HepG2 (cell line): ENCODE measurements at regions not wholly inside any gene's neighbourhood (a gene's known extent, or its start where the extent isn't known, plus 50 kb on each side); places are given as distances from the start of the nearest gene placed in this dataset.

Experiments used
- ATAC-seq: fragments of 200-7000 bp; cut with Tn5 transposase; 3 replicates; pipeline ENCODE4 v1.9.1; 2020; ENCODE audit warnings: mild to moderate bottlenecking, moderate library complexity
- BruUV-seq: library from RNA; stranded (reverse); fragments of 400-500 nt; replicated peaks from 2 replicates; lab custom pipeline; 2021; lab: Mats Ljungman, UMichigan
- CTCF ChIA-PET: fragments of 300-600 bp; formaldehyde crosslinking; extraction: SDS; loops from one replicate; lab custom pipeline; 2021; ENCODE audit warnings: low total read pairs, inconsistent platforms, low intra/inter-chr PET ratio; lab: Yijun Ruan, JAX
- POLR2A ChIA-PET: fragments of 350-600 bp; sonication (Branson Sonifier 250); formaldehyde crosslinking; loops from one replicate; lab custom pipeline; 2020; ENCODE audit warnings: antibody characterized with exemption, inconsistent platforms; lab: Yijun Ruan, JAX
- DNase-seq: peaks from one replicate; pipeline ENCODE4 v3.0.0-alpha.2; 2015; ENCODE audit warnings: low spot score
- FAIRE-seq: peaks from 3 replicates; lab custom pipeline; 2011; peaks lifted over from hg19 to GRCh38; lab: Jason Lieb, UNC
- H2AFZ ChIP-seq: one replicate; pipeline ENCODE4 v1.6.1; 2011; ENCODE audit warnings: low read length, inconsistent platforms
- H3K27ac ChIP-seq: fragments of 300-600 bp; 3 replicates; pipeline ENCODE4 v1.8.0; 2011; ENCODE audit warnings: mixed run types, mild to moderate bottlenecking, mixed read lengths, low read length, inconsistent platforms; ENCODE audit not compliant: insufficient read depth; ENCODE audit errors: extremely low read length
- H3K27me3 ChIP-seq, 2 experiments: fragments of 200-600 bp in 1 of 2; 2 replicates in 1 of 2; 3 replicates in 1 of 2; pipeline versions ENCODE4 v1.6.0 to v1.8.0; 2011; ENCODE audit warnings: low read length in 2 of 2, mild to moderate bottlenecking in 2 of 2, moderate library complexity in 2 of 2, inconsistent platforms in 1 of 2; ENCODE audit not compliant: insufficient read depth in 2 of 2, control insufficient read depth in 1 of 2
- H3K36me3 ChIP-seq, 2 experiments: fragments of 200-600 bp in 1 of 2; replicated peaks in 1 of 2; 2 replicates in 1 of 2; 3 replicates in 1 of 2; pipeline versions ENCODE4 v1.5.1 to v1.8.0; 2011; ENCODE audit warnings: low read length in 2 of 2, inconsistent platforms in 1 of 2; ENCODE audit not compliant: insufficient read depth in 2 of 2, control insufficient read depth in 1 of 2
- H3K4me1 ChIP-seq: 2 replicates; pipeline ENCODE4 v1.5.1; 2012; ENCODE audit warnings: low read length, inconsistent platforms; ENCODE audit not compliant: insufficient read depth
- H3K4me2 ChIP-seq: 2 replicates; pipeline ENCODE4 v1.6.0; 2011; ENCODE audit warnings: low read depth, low read length, inconsistent platforms
- H3K4me3 ChIP-seq, 3 experiments: fragments of 200-600 bp in 1 of 3; sonication (generic), shearing (Covaris generic) in 1 of 3; replicated peaks in 1 of 3; 2 replicates each; pipeline ENCODE4 v1.5.1; 2011 to 2016; ENCODE audit warnings: low read length in 3 of 3, inconsistent platforms in 2 of 3, low read depth in 2 of 3, mild to moderate bottlenecking in 2 of 3, control low read depth in 1 of 3, mixed read lengths in 1 of 3; ENCODE audit not compliant: insufficient read depth in 1 of 3
- H3K79me2 ChIP-seq: one replicate; pipeline ENCODE4 v1.6.1; 2011; ENCODE audit warnings: low read length, inconsistent platforms; ENCODE audit not compliant: insufficient read depth
- H3K9ac ChIP-seq: 2 replicates; pipeline ENCODE4 v1.6.0; 2011; ENCODE audit warnings: mild to moderate bottlenecking, low read depth, low read length, inconsistent platforms; ENCODE audit not compliant: insufficient read depth
- H3K9me3 ChIP-seq: 2 replicates; pipeline ENCODE4 v1.5.1; 2012; ENCODE audit warnings: mild to moderate bottlenecking, low read length
- H4K20me1 ChIP-seq: 2 replicates; pipeline ENCODE4 v1.6.0; 2011; ENCODE audit warnings: inconsistent platforms, mild to moderate bottlenecking, low read length, moderate library complexity; ENCODE audit not compliant: insufficient read depth
- CBFB ChIP-seq: sonication (generic); formaldehyde crosslinking; IDR thresholded peaks from 2 replicates; pipeline ENCODE4 v1.4.0; 2020; ENCODE audit warnings: missing genetic modification reagents
- EP300 ChIP-seq, 3 experiments: sonication (generic) in 1 of 3; formaldehyde crosslinking in 1 of 3; IDR thresholded peaks; 2 replicates each; pipeline versions ENCODE4 v1.5.1 to v1.6.1; 2011 to 2020; ENCODE audit warnings: low read depth in 2 of 3, low read length in 2 of 3, borderline replicate concordance in 1 of 3, improper control_type of control experiment in 1 of 3, mild to moderate bottlenecking in 1 of 3, missing genetic modification reagents in 1 of 3, moderate library complexity in 1 of 3
- FOXO1 ChIP-seq: sonication (generic); formaldehyde crosslinking; IDR thresholded peaks from 2 replicates; pipeline ENCODE4 v1.4.0; 2020; ENCODE audit warnings: missing genetic modification reagents
- MLLT10 ChIP-seq: sonication (generic); formaldehyde crosslinking; IDR thresholded peaks from 2 replicates; pipeline ENCODE4 v1.4.0; 2020; ENCODE audit warnings: missing genetic modification reagents
- TBL1XR1 ChIP-seq: fragments of 150-350 bp; IDR thresholded peaks from 2 replicates; pipeline ENCODE4 v1.6.1; 2014; ENCODE audit warnings: borderline replicate concordance, low read length; ENCODE audit not compliant: partially characterized antibody
- ZNF224 ChIP-seq: sonication (generic); formaldehyde crosslinking; IDR thresholded peaks from 2 replicates; pipeline ENCODE4 v1.5.0; 2020; ENCODE audit warnings: mild to moderate bottlenecking, missing genetic modification reagents
- WGBS: methylation state at CpG from one replicate; pipeline ENCODE4 v1.1.6; 2017; ENCODE audit warnings: low lambda C conversion rate; 5-methylcytosine and 5-hydroxymethylcytosine counted together
- in situ Hi-C: cut with HindIII; loops from 2 replicates; pipeline ENCODE4 v1.10.0; 2017; ENCODE audit warnings: low pct_unique_long_range_greater_than_20kb; ENCODE audit not compliant: extremely low pct_ligation_motif_present
- intact Hi-C: fragments of 100-400 bp; cut with micrococcal nuclease; formaldehyde crosslinking; loops from one replicate; pipeline ENCODE4 v1.10.0; 2022; ENCODE audit not compliant: unreplicated experiment
- TF ChIP-seq, protein P1 (sequence below): sonication (generic); formaldehyde crosslinking; IDR thresholded peaks from 2 replicates; pipeline ENCODE4 v1.4.0; 2020; ENCODE audit warnings: missing genetic modification reagents
- TF ChIP-seq, protein P2 (sequence below): sonication (generic); formaldehyde crosslinking; IDR thresholded peaks from 2 replicates; pipeline ENCODE4 v1.4.0; 2020; ENCODE audit warnings: mild to moderate bottlenecking, low read depth, missing genetic modification reagents
- TF ChIP-seq, protein P3 (sequence below): sonication (generic); formaldehyde crosslinking; IDR thresholded peaks from 2 replicates; pipeline ENCODE4 v1.4.0; 2020; ENCODE audit warnings: mild to moderate bottlenecking, missing genetic modification reagents, borderline replicate concordance
- TF ChIP-seq, protein P4 (sequence below): sonication (generic); formaldehyde crosslinking; conservative IDR thresholded peaks from 2 replicates; pipeline ENCODE4 v1.8.0; 2022; ENCODE audit warnings: low read depth, missing genetic modification reagents
- TF ChIP-seq, protein P5 (sequence below): IDR thresholded peaks from 2 replicates; pipeline ENCODE4 v1.6.1; 2018; ENCODE audit warnings: missing genetic modification reagents

DNA sequence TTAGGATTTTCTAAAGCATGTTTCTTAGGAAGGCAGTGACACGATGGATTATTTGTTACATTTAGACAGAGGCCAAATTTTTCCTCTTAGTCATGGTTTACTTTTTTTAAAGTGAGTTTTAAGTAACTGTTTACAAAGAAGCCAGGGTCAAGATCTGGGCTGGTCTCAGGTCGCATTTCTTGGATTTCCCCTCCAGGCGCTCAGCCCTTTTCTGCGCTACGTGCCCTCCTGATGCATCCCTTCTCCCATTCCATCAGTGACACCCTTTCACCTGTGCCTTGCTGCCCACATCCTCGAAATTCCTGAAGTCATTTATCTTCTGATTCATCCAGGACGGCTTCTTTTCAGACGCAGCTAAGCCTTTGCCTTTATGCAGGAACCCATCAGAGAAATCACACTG lies 330.3 kb downstream of the IRX1 start (continued):
- TF ChIP-seq, protein P1, sequence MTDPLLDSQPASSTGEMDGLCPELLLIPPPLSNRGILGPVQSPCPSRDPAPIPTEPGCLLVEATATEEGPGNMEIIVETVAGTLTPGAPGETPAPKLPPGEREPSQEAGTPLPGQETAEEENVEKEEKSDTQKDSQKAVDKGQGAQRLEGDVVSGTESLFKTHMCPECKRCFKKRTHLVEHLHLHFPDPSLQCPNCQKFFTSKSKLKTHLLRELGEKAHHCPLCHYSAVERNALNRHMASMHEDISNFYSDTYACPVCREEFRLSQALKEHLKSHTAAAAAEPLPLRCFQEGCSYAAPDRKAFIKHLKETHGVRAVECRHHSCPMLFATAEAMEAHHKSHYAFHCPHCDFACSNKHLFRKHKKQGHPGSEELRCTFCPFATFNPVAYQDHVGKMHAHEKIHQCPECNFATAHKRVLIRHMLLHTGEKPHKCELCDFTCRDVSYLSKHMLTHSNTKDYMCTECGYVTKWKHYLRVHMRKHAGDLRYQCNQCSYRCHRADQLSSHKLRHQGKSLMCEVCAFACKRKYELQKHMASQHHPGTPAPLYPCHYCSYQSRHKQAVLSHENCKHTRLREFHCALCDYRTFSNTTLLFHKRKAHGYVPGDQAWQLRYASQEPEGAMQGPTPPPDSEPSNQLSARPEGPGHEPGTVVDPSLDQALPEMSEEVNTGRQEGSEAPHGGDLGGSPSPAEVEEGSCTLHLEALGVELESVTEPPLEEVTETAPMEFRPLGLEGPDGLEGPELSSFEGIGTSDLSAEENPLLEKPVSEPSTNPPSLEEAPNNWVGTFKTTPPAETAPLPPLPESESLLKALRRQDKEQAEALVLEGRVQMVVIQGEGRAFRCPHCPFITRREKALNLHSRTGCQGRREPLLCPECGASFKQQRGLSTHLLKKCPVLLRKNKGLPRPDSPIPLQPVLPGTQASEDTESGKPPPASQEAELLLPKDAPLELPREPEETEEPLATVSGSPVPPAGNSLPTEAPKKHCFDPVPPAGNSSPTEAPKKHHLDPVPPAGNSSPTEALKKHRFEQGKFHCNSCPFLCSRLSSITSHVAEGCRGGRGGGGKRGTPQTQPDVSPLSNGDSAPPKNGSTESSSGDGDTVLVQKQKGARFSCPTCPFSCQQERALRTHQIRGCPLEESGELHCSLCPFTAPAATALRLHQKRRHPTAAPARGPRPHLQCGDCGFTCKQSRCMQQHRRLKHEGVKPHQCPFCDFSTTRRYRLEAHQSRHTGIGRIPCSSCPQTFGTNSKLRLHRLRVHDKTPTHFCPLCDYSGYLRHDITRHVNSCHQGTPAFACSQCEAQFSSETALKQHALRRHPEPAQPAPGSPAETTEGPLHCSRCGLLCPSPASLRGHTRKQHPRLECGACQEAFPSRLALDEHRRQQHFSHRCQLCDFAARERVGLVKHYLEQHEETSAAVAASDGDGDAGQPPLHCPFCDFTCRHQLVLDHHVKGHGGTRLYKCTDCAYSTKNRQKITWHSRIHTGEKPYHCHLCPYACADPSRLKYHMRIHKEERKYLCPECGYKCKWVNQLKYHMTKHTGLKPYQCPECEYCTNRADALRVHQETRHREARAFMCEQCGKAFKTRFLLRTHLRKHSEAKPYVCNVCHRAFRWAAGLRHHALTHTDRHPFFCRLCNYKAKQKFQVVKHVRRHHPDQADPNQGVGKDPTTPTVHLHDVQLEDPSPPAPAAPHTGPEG (CRISPR knock-in tag) = no peak

DNA sequence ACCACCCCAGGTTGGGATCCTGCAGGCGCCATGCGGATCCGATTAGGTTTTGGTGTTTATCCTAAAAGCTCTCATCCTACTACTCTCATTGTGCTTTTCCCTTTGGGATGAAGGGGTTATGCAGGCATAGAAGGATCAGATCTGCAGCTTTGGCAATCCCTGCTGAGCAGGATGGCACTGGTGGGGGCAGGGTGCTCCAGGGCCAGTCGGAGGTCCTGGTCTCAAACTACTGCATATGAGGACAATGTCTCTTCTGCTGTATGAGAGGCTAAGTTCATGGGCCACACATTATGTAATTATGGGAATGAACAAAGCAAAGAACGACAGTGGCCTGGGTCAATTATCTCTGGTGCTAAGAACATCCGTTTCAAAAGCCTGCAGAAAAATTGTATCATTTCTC lies 334.2 kb downstream of the IRX1 start:
- no peak overlapping the region for H2AFZ ChIP-seq
- no peak overlapping the region for H3K4me3 ChIP-seq
- H3K79me2 ChIP-seq = no peaks in the 10 kb centered on the region
- in situ Hi-C loops (no loop called here), intact Hi-C loops (no loop called here)
- DNase-seq (no peak), FAIRE-seq (no peak), ATAC-seq (no peak)
- H3K36me3 ChIP-seq = no peaks in the 10 kb centered on the region
- H3K4me1 ChIP-seq = no peaks in the 10 kb centered on the region
- ChIA-PET CTCF (no interaction called here), POLR2A (no interaction called here)
- peaks cover 84% of the 10 kb centered on the region for H3K9me3 ChIP-seq
- H3K9ac ChIP-seq = no peak overlapping the region
- no peak overlapping the region for H3K4me2 ChIP-seq
- no peak overlapping the region for H3K27ac ChIP-seq
- 25% methylated on average over 6 of the region's 6 CpGs for WGBS
- no peak for TF ChIP-seq FOXO1 (CRISPR knock-in tag)
- TF ChIP-seq TBL1XR1 = no peak
- TF ChIP-seq, protein P2, sequence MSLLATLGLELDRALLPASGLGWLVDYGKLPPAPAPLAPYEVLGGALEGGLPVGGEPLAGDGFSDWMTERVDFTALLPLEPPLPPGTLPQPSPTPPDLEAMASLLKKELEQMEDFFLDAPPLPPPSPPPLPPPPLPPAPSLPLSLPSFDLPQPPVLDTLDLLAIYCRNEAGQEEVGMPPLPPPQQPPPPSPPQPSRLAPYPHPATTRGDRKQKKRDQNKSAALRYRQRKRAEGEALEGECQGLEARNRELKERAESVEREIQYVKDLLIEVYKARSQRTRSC (CRISPR knock-in tag) = no peak
- TF ChIP-seq MLLT10 (CRISPR knock-in tag) = no peak
- TF ChIP-seq, protein P3, sequence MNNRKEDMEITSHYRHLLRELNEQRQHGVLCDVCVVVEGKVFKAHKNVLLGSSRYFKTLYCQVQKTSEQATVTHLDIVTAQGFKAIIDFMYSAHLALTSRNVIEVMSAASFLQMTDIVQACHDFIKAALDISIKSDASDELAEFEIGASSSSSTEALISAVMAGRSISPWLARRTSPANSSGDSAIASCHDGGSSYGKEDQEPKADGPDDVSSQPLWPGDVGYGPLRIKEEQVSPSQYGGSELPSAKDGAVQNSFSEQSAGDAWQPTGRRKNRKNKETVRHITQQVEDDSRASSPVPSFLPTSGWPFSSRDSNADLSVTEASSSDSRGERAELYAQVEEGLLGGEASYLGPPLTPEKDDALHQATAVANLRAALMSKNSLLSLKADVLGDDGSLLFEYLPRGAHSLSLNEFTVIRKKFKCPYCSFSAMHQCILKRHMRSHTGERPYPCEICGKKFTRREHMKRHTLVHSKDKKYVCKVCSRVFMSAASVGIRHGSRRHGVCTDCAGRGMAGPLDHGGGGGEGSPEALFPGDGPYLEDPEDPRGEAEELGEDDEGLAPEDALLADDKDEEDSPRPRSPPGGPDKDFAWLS (CRISPR knock-in tag) = no peak
- TF ChIP-seq EP300 (IDR thresholded peaks at IDR 0.05; ENCODE audit: low read depth in 2 of 2, low read length in 2 of 2) = no peak
- TF ChIP-seq EP300 (CRISPR knock-in tag; IDR thresholded peaks at IDR 0.05; ENCODE audit: borderline replicate concordance) = no peak
- TF ChIP-seq ZNF224 = no peak
- TF ChIP-seq, protein P4, sequence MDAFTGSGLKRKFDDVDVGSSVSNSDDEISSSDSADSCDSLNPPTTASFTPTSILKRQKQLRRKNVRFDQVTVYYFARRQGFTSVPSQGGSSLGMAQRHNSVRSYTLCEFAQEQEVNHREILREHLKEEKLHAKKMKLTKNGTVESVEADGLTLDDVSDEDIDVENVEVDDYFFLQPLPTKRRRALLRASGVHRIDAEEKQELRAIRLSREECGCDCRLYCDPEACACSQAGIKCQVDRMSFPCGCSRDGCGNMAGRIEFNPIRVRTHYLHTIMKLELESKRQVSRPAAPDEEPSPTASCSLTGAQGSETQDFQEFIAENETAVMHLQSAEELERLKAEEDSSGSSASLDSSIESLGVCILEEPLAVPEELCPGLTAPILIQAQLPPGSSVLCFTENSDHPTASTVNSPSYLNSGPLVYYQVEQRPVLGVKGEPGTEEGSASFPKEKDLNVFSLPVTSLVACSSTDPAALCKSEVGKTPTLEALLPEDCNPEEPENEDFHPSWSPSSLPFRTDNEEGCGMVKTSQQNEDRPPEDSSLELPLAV = no peak
- TF ChIP-seq, protein P5, sequence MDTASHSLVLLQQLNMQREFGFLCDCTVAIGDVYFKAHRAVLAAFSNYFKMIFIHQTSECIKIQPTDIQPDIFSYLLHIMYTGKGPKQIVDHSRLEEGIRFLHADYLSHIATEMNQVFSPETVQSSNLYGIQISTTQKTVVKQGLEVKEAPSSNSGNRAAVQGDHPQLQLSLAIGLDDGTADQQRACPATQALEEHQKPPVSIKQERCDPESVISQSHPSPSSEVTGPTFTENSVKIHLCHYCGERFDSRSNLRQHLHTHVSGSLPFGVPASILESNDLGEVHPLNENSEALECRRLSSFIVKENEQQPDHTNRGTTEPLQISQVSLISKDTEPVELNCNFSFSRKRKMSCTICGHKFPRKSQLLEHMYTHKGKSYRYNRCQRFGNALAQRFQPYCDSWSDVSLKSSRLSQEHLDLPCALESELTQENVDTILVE (CRISPR knock-in tag) = no peak
- no peak for TF ChIP-seq CBFB (CRISPR knock-in tag)
- no TSS peak for BruUV-seq
- no peaks in the 10 kb centered on the region for H4K20me1 ChIP-seq
- no peaks in the 10 kb centered on the region for H3K27me3 ChIP-seq
